ENCODE measurements at regions not wholly inside any gene's neighbourhood (a gene's known extent, or its start where the extent isn't known, plus 50 kb on each side); places are given as distances from the start of the nearest gene placed in this dataset.
A peak's percentile ranks its signal among the peaks of the same experiment; 100 is the strongest.

GRCh38 chr17:33603789-33604188, 310.7 kb upstream of the ASIC2 start:
- peaks cover 0 to 3% (median 0%) of the 10 kb centered on the region in 5 donors for H3K4me1 ChIP-seq (ENCODE audit: control insufficient read depth in 5 of 5, insufficient read depth in 5 of 5, low read length in 5 of 5)
- ATAC-seq (ENCODE audit: insufficient read depth, low FRiP score) (no peak), DNase-seq (peak in 1 of 3 donors; percentile 8)
- 58 to 67% methylated on average over 2 of the region's 2 CpGs for WGBS, 2 donors
- no peak overlapping the region for H3K4me3 ChIP-seq
- H3K36me3 ChIP-seq (ENCODE audit: control insufficient read depth in 4 of 4, insufficient read depth in 4 of 4, low read length in 4 of 4), result no peaks in the 10 kb centered on the region
- H3K27me3 ChIP-seq (ENCODE audit: control insufficient read depth in 3 of 3, insufficient read depth in 3 of 3, low read length in 2 of 3), result peaks cover 0 to 10% (median 0%) of the 10 kb centered on the region in 3 donors
- peaks cover 0 to 7% (median 0%) of the 10 kb centered on the region in 4 donors for H3K9me3 ChIP-seq (ENCODE audit: control insufficient read depth in 4 of 4, insufficient read depth in 3 of 4, low read length in 3 of 4)
- TF ChIP-seq CTCF (IDR thresholded peaks at IDR 0.05; ENCODE audit: control extremely low read depth, extremely low read depth), result no peak
- H3K27ac ChIP-seq (ENCODE audit: low read depth in 1 of 2, low read length in 1 of 2), result no peak overlapping the region
- no peak overlapping the region for H3K9ac ChIP-seq (ENCODE audit: insufficient read depth in 1 of 2, low read length in 2 of 2)

DNA sequence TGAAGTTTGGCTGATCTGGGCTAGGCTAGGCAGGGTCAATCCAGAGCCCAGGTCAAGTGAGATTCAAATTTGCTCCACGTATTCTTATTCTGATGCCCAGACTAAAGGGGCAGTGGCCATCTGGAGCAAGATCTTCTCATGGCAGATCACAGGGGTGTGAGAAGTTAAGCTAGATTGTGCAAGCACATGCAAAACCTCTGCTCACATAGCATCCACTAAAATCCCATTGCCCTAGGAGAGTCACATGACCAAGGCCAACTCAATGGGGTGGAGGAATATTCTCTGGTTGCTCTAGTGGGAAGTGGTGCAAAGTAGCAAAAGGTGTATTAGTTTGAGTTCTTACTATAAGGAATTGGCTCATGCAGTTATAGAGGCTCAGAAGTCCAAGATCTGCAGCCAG, 318.4 kb upstream of the ASIC2 start:
- peaks cover 0 to 9% (median 0%) of the 10 kb centered on the region in 3 donors for H3K27me3 ChIP-seq (ENCODE audit: control insufficient read depth in 3 of 3, insufficient read depth in 3 of 3, low read length in 2 of 3)
- TF ChIP-seq CTCF (IDR thresholded peaks at IDR 0.05; ENCODE audit: control extremely low read depth, extremely low read depth), result no peak
- H3K4me1 ChIP-seq (ENCODE audit: control insufficient read depth in 5 of 5, insufficient read depth in 5 of 5, low read length in 5 of 5), result no peaks in the 10 kb centered on the region
- H3K4me3 ChIP-seq, result no peak overlapping the region
- H3K9ac ChIP-seq (ENCODE audit: insufficient read depth in 1 of 2, low read length in 2 of 2), result no peak overlapping the region
- DNase-seq (no peak), ATAC-seq (ENCODE audit: insufficient read depth, low FRiP score) (no peak)
- H3K27ac ChIP-seq (ENCODE audit: low read depth in 1 of 2, low read length in 1 of 2), result no peak overlapping the region
- no peaks in the 10 kb centered on the region for H3K36me3 ChIP-seq (ENCODE audit: control insufficient read depth in 4 of 4, insufficient read depth in 4 of 4, low read length in 4 of 4)
- 0 to 36% methylated on average over 1 of the region's 1 CpG for WGBS, 2 donors
- peaks cover 0 to 7% (median 1%) of the 10 kb centered on the region in 4 donors for H3K9me3 ChIP-seq (ENCODE audit: control insufficient read depth in 4 of 4, insufficient read depth in 3 of 4, low read length in 3 of 4)

GRCh38 chr17:33615861-33616260, 322.8 kb upstream of the ASIC2 start:
- peaks cover 0 to 3% (median 0%) of the 10 kb centered on the region in 3 donors for H3K27me3 ChIP-seq (ENCODE audit: control insufficient read depth in 3 of 3, insufficient read depth in 3 of 3, low read length in 2 of 3)
- H3K27ac ChIP-seq (ENCODE audit: low read depth in 1 of 2, low read length in 1 of 2), result no peak overlapping the region
- ATAC-seq (ENCODE audit: insufficient read depth, low FRiP score), result no peak
- peaks cover 0 to 5% (median 1%) of the 10 kb centered on the region in 4 donors for H3K9me3 ChIP-seq (ENCODE audit: control insufficient read depth in 4 of 4, insufficient read depth in 3 of 4, low read length in 3 of 4)
- no peak for DNase-seq
- no peak for TF ChIP-seq CTCF (IDR thresholded peaks at IDR 0.05; ENCODE audit: control extremely low read depth, extremely low read depth)
- no peaks in the 10 kb centered on the region for H3K36me3 ChIP-seq (ENCODE audit: control insufficient read depth in 4 of 4, insufficient read depth in 4 of 4, low read length in 4 of 4)
- 32 to 61% methylated on average over 3 of the region's 3 CpGs for WGBS, 2 donors
- H3K4me1 ChIP-seq (ENCODE audit: control insufficient read depth in 5 of 5, insufficient read depth in 5 of 5, low read length in 5 of 5), result no peaks in the 10 kb centered on the region
- H3K9ac ChIP-seq (ENCODE audit: insufficient read depth in 1 of 2, low read length in 2 of 2), result no peak overlapping the region
- no peak overlapping the region for H3K4me3 ChIP-seq

DNA sequence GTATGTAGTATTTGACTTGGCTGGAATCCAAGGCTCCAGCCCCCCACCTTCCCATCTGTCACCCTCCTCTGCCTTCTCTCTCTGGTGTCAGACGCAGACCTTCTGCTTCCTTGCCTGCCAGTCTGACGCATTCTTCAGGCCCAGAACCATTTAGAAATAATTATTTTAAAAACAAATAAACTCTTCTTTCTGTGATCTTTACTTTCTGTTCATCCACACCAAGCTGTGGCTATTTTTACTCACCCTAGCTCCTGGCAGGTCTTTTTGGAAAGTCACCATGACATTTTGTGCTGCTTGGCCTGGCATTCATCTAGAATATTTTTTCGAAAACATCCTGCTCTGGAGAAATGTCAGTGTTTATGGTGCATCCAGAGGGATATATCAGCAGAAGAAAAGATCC, 330.7 kb upstream of the ASIC2 start:
- H3K9ac ChIP-seq (ENCODE audit: insufficient read depth in 1 of 2, low read length in 2 of 2), result no peak overlapping the region
- peaks cover 0 to 2% (median 0%) of the 10 kb centered on the region in 4 donors for H3K9me3 ChIP-seq (ENCODE audit: control insufficient read depth in 4 of 4, insufficient read depth in 3 of 4, low read length in 3 of 4)
- no peaks in the 10 kb centered on the region for H3K36me3 ChIP-seq (ENCODE audit: control insufficient read depth in 4 of 4, insufficient read depth in 4 of 4, low read length in 4 of 4)
- no peak for TF ChIP-seq CTCF (IDR thresholded peaks at IDR 0.05; ENCODE audit: control extremely low read depth, extremely low read depth)
- ATAC-seq (ENCODE audit: insufficient read depth, low FRiP score) (no peak), DNase-seq (no peak)
- H3K4me3 ChIP-seq, result no peak overlapping the region
- peaks cover 0 to 2% (median 0%) of the 10 kb centered on the region in 3 donors for H3K27me3 ChIP-seq (ENCODE audit: control insufficient read depth in 3 of 3, insufficient read depth in 3 of 3, low read length in 2 of 3)
- WGBS, 2 donors, result 72% methylated on average over 3 of the region's 3 CpGs
- H3K27ac ChIP-seq (ENCODE audit: low read depth in 1 of 2, low read length in 1 of 2), result no peak overlapping the region
- H3K4me1 ChIP-seq (ENCODE audit: control insufficient read depth in 5 of 5, insufficient read depth in 5 of 5, low read length in 5 of 5), result no peaks in the 10 kb centered on the region

All from lung (tissue), 11 donors.